ENCODE measurements at regions not wholly inside any gene's neighbourhood (a gene's known extent, or its start where the extent isn't known, plus 50 kb on each side); places are given as distances from the start of the nearest gene placed in this dataset.

GRCh38 chr7:86320341-86320740 lies 323.4 kb upstream of the GRM3 start:
- Mint-ChIP-seq H3K36me3 (ENCODE audit: low read depth) (no peaks in the 10 kb centered on the region), H3K9me3 (no peaks in the 10 kb centered on the region), H3K4me3 (no peak overlapping the region), H3K27me3 (ENCODE audit: low read depth, poor library complexity) (no peaks in the 10 kb centered on the region), H3K27ac (no peak overlapping the region), H3K4me1 (no peaks in the 10 kb centered on the region)
- TF ChIP-seq CTCF (IDR thresholded peaks at IDR 0.05) = no peak
- no peak for DNase-seq

- no peaks in the 10 kb centered on the region for H3K27me3 Mint-ChIP-seq (ENCODE audit: low read depth, poor library complexity)
- no peaks in the 10 kb centered on the region for H3K36me3 Mint-ChIP-seq (ENCODE audit: low read depth)
- TF ChIP-seq CTCF (IDR thresholded peaks at IDR 0.05) = no peak
- no peaks in the 10 kb centered on the region for H3K4me1 Mint-ChIP-seq
- DNase-seq = no peak
- H3K9me3 Mint-ChIP-seq = no peaks in the 10 kb centered on the region
- H3K4me3 Mint-ChIP-seq = no peak overlapping the region
- no peak overlapping the region for H3K27ac Mint-ChIP-seq
These were observed 329.9 kb upstream of the GRM3 start for GRCh38 chr7:86313842-86314241.

DNA sequence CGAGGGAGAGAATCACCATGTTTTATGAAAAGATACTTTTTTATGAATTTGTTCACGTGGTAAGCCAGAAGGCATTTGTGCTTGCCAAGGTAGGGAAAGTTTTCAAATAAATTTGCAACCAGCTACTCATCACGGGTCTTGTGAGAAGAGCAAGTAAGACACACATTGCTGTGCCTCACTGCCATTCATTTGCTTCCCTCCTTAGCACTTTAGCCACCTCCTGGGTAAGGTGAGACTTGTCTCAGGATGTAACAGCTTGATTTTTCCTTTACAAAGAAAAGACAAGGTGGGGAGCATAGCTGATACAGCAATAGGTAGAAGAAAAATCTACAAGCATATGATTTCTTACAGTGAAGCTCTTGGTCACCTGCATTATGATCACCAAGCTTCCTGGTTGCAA lies 342.4 kb upstream of the GRM3 start:
- Mint-ChIP-seq H3K4me1 (no peaks in the 10 kb centered on the region), H3K9me3 (no peaks in the 10 kb centered on the region), H3K4me3 (no peak overlapping the region), H3K36me3 (ENCODE audit: low read depth) (no peaks in the 10 kb centered on the region), H3K27me3 (ENCODE audit: low read depth, poor library complexity) (no peaks in the 10 kb centered on the region), H3K27ac (no peak overlapping the region)
- TF ChIP-seq CTCF (IDR thresholded peaks at IDR 0.05) = no peak
- no peak for DNase-seq

DNA sequence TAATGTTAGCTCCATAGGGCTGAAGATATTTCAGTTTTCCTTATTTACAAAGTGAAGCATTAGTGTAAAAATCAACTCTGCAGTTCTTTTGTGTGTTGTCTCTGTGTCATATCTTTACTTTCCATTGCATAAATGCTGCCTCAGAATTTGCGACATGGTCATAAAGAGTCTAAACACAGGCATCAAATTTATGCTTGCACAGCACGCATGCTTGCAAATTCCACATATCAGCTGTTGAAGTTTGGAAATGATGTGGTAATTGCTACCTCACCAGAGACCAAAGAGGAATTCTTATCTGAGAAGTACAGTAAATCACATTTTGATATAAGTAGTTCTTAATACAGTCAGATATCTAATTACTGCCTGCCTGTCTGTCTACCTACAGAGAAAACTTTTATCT lies 348.2 kb upstream of the GRM3 start:
- Mint-ChIP-seq H3K4me3 (no peak overlapping the region), H3K36me3 (ENCODE audit: low read depth) (no peaks in the 10 kb centered on the region), H3K27ac (no peak overlapping the region), H3K9me3 (no peaks in the 10 kb centered on the region), H3K4me1 (no peaks in the 10 kb centered on the region), H3K27me3 (ENCODE audit: low read depth, poor library complexity) (no peaks in the 10 kb centered on the region)
- TF ChIP-seq CTCF (IDR thresholded peaks at IDR 0.05) = no peak
- no peak for DNase-seq

- Mint-ChIP-seq H3K27me3 (ENCODE audit: low read depth, poor library complexity) (no peaks in the 10 kb centered on the region), H3K9me3 (no peaks in the 10 kb centered on the region), H3K4me3 (no peak overlapping the region), H3K36me3 (ENCODE audit: low read depth) (no peaks in the 10 kb centered on the region), H3K4me1 (no peaks in the 10 kb centered on the region), H3K27ac (no peak overlapping the region)
- no peak for TF ChIP-seq CTCF (IDR thresholded peaks at IDR 0.05)
- no peak for DNase-seq
These were observed 361.6 kb upstream of the GRM3 start for GRCh38 chr7:86282014-86282682.

- TF ChIP-seq CTCF (IDR thresholded peaks at IDR 0.05) = no peak
- DNase-seq = no peak
- H3K4me3 Mint-ChIP-seq = no peak overlapping the region
- H3K9me3 Mint-ChIP-seq = no peaks in the 10 kb centered on the region
- H3K27ac Mint-ChIP-seq = no peak overlapping the region
- H3K4me1 Mint-ChIP-seq = no peaks in the 10 kb centered on the region
- no peaks in the 10 kb centered on the region for H3K36me3 Mint-ChIP-seq (ENCODE audit: low read depth)
- no peaks in the 10 kb centered on the region for H3K27me3 Mint-ChIP-seq (ENCODE audit: low read depth, poor library complexity)
These were observed 363.6 kb upstream of the GRM3 start for GRCh38 chr7:86280150-86280549.

All from nephron progenitor cell (in vitro differentiated cells).